GM21619 (cell line): ENCODE measurements at regions not wholly inside any gene's neighbourhood (a gene's known extent, or its start where the extent isn't known, plus 50 kb on each side); places are given as distances from the start of the nearest gene placed in this dataset.
A peak's percentile ranks its signal among the peaks of the same experiment; 100 is the strongest.
"Not testable (repeated sequence)": the region's sequence is repeated elsewhere in the genome, so short reads cannot be mapped to it uniquely, and the experiment has no call there.

Source experiments
- ATAC-seq: cut with Tn5 transposase; IDR thresholded peaks from one replicate; pipeline ENCODE4 v1.9.1; 2021; ENCODE audit not compliant: unreplicated experiment

DNA sequence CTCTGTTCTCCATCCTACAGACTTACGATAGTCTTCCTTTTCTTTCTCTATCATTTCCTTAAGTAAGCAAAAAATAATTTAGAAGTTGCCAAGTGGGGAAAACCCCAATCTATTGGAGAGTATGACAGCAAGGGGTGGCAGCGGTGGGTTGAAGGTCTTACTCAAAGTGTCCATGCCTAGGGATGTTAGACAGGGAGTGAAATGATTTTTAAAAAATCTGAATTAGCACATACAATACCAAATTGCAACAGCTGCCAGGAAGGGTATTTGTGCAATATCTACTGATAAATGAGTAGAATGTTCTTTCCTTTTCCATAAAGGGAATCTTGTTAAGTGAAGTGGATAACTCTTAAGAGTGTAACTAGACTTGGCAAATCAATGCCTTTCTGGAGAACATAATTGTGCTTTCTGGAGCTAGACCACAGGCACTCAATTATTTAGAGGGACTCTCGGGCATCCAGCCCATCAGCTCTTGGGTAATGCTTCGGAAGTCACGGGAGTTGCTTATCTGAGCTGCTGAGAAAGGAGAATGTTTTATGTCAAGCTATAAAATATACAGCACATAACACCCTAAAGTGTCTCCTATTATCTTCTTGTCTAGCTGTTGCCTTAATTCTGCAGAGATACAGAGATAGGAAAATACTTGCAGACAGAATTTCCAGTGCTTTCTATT, 151.5 kb downstream of the KCNJ2 start:
- ATAC-seq: no peak

DNA sequence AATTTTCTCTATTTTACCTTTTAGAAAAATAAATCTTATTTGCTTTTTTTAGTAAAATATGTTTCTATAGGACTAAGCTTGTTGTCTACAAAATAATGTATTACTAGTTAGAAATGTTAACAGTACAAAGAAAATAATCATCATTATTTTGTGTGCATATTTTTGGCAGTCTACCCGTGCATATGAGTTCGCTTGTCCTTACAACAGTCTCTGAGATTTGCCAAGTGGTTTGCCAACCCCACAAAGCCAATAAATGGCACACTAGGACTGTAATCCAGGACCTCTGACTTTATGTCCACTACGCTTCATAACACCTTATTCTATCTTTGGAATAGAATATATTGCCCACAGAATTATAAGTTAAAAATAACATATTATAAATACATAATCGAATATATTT, 152.0 kb downstream of the KCNJ2 start:
- ATAC-seq: no peak

DNA sequence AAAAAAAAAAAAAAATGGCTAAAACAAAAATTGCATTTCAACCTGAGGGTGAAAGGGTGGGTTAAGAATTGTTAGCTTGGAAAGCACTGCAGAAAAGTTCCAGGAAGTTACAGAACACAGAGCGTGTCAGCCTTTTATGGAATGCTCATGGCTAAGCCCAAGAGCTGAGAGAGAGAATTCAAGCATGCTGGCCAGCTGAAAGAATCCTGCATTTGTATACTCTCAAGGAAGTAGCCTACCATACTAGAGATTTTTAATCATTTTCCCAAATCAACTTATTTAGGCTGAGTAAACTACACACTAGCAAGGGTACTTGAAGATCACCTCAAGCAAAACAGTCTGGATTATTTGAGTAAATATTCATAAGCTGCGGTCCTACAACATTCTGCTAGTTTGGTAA, 153.9 kb downstream of the KCNJ2 start:
- no peak for ATAC-seq

DNA sequence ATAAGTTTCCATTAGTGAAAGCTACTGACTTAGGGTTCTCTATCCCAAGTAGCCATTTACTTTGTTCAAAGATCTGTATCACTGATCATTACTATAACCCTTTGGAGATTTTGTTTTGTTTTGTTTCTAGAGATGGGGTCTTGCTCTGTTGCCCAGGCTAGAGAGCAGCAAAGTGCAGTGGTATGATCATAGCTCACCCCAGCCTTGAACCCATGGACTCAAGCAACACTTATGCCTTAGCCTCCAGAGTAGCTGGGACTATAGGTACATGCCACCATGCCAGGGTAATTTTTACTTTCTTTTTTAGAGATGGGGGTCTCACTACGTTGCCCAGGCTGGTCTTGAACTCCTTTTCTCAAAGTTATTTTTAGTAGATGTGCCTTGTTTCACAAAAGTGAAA, 154.7 kb downstream of the KCNJ2 start:
- ATAC-seq: no peak

DNA sequence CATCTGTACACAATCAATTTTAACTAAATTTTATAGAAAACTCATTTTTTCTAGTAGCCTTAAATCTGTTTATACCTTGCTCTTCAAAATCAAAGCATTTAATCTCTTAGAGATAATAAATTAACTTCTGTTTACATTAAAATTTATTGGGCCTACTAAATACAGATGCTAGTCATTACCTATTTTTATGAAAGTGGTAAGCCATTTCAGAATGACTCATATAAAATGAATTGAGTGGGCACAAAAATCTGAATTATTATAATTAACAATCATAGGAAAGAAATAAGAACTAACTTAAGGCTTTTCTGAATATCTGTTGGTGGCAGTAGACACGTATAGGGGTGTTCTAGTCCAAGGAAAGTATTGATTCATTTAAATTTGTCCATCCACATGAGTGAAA, 157.9 kb downstream of the KCNJ2 start:
- ATAC-seq: no peak

DNA sequence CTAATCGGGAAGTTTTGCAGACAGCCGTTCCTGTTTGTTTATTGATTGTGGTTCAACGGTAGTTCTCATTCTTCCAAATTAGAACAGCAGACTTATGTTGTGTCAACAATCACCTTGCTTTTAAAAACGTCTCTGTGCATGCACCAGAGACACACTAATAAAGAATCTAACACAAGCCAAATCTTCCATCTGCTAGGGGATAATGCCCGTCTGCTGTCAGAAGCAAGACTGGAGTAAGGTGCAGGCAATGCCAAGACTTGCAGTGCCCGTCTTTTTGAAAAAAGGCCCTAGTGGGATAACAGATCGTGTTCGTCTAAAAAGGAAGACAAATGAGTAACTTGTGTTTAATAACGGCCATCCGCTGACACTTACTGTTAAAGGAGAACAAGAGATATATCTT, 158.4 kb downstream of the KCNJ2 start:
- no peak for ATAC-seq

DNA sequence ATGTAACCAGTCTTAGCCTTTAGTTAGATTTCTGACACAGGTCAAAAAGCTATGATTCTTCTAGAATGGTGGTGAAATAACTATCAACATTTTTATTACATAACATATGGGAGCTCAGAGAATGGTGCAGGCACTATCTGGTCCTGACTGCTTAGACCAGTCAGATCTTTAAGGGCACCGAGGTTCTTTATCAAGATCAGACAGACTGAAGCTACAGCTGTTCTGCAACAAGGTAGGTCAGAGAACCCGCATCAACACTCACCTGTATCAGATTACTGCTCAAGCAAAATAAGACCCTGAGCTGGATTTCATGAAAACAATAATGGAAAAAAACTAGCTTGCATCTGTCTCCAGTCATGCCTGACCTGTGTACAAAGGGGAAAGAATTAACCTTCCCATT, 160.4 kb downstream of the KCNJ2 start:
- no peak for ATAC-seq

DNA sequence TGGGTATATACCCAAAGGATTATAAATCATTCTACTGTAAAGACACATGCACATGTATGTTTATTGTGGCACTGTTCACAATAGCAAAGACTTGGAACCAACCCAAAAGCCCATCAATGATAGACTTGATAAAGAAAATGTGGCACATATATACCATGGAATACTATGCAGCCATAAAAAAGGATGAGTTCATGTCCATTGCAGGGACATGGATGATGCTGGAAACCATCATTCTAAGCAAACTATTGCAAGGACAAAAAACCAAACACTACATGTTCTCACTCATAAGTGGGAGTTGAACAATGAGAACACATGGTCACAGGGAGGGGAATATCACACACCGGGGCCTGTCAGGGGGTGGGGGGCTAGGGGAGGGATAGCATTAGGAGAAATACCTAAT, 161.7 kb downstream of the KCNJ2 start:
- not testable (repeated sequence) for ATAC-seq

DNA sequence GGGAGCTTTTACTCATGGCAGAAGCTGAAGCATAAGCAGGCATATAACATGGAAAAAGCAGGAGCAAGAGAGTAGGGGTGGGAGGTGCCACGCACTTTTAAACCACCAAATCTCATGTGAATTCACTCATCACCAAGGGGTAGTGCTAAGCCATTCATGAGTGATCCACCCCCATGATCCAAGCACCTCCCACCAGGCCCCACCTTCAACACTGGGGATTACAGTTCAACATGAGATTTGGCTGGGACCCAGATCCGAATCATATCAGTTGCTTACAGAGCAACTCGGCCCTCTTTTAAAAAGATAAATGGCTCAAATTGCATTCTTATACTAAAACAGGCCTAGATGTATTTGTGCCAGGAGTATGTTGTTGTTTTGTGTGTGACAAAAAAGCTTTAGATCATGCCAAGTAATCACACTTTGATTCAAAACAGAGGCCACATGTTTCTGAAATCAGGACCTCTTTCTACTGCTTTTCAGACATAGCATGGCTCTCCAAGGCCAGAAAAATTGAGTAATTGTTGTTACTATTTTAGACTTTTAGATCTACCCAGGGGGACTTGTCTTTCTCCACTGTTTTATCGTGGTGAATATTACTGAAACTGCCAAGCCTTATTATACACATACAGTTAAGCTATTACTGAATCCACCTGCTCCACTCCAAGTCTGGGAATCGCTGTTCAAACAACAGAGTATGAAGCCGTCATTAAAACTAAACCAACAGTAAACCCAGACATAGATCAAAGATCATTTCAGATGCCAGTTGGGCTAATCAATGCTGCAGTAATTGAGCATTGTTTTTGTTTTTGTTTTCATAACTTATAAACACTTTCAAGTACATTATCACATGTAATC, 163.3 kb downstream of the KCNJ2 start:
- no peak for ATAC-seq

DNA sequence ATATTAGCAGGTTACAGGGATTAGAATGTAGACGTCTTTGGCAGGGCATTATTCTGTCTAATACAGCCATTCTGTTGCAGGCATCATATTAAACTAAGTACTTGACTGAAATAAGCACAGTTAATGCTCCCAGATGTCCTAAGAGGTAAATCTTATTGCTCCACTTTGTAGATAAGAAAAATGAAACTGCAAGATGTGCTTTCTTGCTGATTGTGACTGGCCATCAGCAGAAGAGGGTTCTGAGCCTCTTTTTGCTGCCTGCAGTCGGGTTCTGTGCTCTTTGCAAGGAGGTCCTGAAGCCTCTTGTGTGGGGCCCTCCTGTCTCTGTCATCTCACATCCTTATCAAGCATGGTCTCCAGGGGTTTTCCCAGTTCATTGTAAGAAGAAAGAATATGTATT, 167.1 kb downstream of the KCNJ2 start:
- ATAC-seq: no peak

DNA sequence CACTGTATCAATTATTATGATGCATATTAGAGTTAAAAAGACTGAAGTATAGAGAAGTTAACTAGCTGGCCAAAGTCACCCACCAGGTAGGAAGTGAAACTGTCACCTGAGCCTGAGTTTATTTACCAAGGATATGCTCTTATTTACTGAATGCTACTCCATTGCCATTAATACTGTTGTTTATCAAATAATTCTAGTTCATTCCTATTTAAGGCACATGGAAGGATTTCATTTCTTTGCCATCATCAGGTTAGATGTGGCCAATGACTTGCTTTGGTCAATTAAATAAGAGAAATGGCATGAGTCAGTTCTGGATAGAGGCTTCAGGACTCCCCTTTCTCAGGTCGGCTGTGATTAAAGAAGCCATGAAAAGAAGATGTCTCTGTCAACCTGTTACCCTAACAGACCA, 169.6 kb downstream of the KCNJ2 start:
- ATAC-seq: no peak

DNA sequence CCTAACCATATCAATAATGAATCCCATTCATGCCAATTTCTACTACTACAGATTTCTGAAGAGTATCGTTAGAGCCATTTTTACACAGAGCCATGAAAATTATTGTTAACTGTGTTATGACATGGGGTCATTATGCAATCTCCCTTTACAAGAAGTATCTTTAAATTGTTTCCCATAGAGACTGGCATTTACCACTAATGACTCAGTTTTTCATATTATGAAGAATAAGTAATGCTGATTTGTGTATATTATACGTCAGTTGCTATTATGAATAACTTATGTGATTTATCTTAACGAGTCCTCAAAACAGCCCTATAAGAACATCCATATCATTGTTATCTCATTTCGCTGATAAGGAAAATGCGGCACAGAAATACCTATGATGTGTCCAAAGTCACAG, 173.8 kb downstream of the KCNJ2 start:
- ATAC-seq: no peak

DNA sequence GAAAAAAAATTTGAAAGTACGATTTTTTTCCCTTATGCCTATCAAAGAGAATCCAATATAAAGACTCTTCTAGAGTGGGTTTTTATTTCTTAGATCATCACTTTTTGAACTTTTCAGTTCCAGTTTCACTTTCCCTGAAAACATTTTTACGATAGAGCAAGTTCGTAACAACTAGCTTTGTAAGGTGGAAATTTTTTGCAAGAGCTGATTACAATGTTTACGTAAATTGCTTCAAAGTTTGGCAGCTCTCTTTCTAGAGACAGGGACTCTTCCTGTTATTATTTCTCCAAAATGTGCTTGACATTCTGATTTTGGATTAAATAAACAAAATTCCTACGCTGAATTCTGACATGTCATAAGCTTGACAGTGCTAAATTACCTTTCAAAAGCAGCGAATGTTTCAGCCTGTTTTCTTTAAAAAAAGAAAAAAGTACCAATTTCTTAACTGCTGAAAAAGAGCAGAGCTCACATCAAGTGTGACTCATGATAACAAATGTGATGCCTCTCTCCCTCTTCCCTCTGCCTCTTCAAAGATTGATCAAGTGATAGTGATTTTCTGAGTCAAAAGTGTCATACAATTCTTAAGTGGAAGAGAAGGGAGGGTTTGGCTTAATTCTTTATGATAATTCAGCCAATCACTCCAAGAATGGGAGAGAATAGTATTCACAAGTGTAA, 175.2 kb downstream of the KCNJ2 start:
- no peak for ATAC-seq

DNA sequence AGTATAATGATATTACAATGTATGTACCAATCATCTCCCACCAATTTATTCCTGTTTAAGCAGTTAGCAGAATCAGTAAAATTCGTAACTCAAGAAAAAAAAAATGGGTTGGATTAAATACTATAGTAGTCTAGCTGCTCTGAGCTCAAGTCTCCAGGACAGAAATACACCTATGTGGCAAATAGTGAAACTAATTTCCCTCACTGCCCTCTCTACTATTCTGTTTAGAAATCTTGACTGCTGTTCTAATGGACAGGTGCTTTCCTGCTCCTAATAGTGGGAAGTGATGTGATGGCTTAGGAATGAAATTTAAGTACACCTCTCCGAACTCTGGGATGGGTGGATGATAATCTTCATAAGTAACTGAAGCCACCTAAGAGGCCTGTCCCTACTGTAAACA, 175.7 kb downstream of the KCNJ2 start:
- no peak for ATAC-seq

DNA sequence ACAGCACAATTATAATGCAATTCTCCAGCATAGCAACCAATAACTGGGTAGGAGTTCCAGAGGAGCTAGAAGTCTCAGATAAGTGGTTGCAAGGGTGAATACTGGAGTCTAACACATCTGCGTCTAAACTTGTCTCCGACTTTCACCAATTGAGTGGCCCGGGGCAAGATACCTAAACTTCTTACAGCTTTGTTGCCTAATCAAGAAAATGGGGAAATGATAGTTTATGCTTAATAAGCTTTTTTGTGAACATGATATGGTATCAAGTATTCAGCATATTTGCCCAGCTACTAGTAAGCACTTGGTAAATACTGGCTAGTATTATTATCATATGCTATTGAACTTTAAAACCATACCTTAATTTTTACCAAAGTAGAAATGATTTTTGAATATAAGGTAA, 183.5 kb downstream of the KCNJ2 start:
- ATAC-seq: no peak

DNA sequence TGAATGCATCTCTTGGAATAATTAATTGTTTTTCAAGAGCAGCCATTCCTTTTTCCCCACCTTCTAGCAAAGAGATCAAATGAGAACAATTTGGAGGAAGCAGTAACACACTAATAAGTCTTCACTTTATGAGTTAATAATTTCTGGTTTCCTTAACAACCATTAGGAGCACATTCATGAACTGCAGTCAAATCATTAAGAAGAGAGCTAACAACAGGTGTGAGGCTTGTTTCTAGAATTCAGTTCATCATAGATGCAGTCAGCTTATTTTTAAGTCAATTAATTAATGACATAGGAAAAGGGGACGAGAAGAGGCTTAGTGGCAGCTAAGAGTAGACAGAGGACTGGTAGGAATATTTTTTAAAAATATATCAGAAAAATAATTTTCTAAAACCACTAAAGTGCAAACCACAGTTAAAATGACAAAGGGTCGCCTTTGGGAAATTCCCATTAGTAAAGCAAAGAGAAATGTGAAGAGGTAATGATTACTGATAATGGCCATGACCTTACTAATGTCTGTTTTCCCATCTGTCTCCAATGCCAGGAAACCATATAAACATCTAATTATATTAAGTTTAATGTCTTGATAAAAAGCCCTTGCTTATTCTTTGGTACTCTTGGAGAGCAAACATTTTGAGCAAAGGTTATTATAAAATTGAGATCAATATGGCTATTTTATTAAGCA, 184.2 kb downstream of the KCNJ2 start:
- peak; percentile 48 for ATAC-seq

DNA sequence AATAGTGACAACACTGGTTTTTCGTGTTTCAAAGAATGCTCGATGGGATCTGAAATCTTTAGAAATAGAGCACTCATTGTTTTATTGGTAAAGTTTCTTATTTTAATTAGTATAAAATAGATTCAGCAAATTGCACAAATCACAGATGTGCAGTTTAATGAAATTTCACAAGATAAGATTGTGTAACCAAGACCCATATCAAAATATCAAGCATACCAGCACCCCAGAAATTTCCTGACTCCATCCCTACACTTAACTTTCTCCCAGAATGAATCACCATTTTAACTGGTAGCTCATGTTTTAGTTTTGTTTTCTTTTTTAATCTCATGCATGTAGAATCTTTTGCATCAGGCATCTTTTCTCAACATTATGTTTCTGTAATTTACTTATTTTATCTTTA, 185.9 kb downstream of the KCNJ2 start:
- ATAC-seq: no peak

DNA sequence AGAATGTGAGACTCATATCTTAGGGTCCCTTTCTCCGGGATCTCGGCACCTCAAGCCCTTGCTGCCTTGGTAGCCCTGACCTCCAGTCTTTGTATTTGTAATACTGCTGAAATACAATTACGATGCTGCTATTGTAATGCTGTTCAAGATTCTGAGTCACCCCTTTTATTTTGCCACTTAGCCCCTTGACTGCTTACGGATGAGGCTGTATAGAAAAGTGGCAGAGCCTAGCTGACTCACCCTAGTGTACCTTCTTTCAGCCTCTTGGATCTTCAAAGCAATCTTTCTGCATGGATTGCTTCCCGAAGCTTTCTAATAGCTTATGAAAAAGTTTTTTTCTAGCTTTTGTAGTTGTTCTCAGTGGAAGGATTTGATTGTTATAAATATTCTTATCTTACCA, 187.9 kb downstream of the KCNJ2 start:
- ATAC-seq: no peak

DNA sequence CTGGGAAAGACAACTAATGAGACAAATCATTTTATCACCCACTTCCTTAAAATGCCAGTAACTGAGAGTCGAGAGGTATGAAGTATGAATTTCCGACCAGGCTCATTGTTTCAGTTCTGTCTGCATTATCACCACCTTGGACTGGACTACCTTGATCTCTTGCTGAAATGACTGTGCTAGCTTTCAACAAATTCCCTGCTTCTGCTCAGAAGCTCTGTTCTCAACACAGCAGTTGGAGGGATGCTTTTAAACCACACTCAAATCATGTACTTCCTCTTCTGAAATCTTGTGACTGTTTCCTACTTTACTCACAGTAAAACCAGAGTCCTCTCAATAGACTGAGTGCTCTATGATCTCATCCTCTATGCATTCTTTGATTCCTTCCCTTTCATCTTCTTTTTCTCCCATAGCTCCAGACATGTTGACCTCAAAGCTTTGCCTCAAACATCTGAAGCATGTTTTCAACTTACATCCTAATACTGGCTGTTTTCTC, 195.8 kb downstream of the KCNJ2 start:
- peak; percentile 88 for ATAC-seq

DNA sequence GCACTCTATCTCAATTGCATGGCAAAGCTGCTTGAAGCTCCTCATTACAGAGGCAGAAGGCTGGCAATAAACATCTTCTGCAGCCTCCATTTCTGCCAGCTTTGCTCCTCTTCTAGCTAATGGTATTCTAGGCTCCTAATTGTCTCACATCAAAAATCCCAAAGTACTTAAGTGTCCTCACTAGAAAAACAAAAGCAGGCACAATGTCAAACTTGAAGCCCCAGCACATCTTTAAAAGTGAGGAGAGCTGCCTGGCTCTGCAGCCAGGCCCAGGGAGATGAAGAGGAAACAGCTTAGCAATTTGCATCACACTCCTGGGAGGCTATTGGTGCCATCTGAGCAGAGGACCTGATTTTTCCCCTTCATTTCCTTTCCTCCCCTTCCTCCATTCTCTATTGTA, 197.1 kb downstream of the KCNJ2 start:
- ATAC-seq: no peak

DNA sequence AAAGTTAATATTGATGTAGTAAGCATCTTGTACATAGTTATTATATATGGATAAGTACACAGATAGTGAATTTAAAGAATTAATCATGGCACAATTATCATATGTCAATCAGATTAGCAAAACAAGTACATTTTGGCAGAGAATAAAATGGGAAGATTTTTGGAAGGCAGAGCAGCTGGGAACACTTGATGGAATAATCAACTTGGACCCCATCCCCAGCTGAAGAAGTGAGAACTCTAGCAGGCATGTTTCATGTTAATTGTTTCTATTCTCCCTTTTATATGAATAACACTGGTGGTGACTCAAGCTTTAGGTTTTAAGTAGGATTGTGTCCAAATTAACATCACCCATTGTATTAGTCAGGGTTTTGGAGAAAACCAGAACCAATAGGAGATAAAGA, 198.7 kb downstream of the KCNJ2 start:
- no peak for ATAC-seq
